HG03139 (cell line): ENCODE measurements at regions not wholly inside any gene's neighbourhood (a gene's known extent, or its start where the extent isn't known, plus 50 kb on each side); places are given as distances from the start of the nearest gene placed in this dataset.

Experiments
- ATAC-seq: cut with Tn5 transposase; IDR thresholded peaks from one replicate; pipeline ENCODE4 v1.9.1; 2021; ENCODE audit not compliant: unreplicated experiment

DNA sequence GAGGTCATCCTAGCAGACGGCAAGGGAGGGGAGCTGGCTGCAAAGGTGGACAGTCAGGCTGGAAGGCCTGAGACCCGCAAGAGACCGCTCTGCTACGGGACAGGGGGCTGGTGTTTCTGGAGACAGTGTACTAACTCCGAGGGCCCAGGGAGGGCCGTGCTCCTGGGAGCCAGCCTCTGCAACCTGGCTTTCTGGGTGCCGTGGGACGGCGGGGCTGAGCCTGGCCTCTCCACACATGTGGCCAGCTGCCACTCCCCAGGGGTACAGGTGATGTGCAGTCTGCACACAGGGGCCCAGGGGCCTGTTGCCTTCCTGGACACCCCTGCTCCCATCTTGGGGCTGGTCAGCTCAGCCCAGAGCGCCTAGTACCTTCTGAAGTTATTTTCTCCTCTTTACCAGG, 92.2 kb downstream of the MRPL36 start:
- ATAC-seq = no peak

DNA sequence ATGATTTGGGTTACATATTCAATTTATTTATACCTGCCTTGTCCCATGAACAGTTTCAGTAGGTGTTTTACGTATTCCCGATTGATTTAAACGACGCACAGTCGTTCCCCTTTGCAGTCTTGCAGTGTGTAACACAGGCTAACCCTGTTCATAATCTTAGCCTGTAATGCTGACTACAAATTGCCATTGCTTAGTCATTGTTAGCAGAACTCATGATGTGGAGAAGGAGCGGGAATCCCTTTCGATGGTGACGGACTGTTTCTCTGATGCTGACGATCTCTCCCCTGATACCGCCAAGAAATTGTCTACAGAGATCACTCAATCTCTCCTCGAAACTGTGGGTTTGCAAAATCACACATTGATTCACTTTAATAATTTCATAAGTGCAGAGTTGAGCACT, 93.2 kb downstream of the MRPL36 start:
- no peak for ATAC-seq

DNA sequence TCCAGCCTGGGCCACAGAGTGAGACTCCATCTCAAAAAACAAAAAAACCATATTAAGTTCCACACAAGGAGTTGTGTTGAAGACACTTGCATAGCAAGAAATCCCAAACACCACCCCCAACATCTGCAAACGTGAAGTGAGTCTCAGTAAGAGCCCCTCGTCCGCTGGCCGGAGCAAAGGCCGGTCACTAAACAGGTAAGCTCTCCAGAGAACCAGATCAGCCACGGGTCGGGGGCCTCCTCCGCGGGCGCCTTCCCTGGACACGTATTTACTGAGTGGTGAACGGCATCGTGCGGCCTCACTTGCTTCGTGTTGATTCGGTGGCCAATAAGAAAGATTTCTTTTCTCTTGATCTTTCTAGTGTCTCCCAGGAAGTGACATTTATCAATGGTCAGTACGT, 93.6 kb downstream of the MRPL36 start:
- no peak for ATAC-seq

DNA sequence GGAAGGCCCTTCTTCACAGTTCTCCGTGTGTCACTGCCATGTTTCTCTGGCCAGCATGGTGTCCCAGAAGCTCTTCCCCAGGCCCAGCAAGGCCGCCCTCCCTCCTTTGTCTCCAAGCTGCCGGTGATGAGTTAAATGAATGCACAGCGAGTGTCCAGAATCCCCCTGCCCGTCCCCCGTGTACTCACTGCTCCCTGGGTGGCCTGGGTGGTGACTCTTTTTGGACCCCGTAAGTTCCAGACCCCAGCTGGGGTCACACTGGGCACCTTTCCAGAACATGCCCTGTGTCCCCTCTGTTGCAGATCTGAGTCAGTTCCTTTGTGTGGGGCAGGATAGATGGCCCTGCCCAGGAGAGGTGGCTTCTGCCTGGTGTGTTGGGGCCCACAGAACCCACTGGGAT, 95.0 kb downstream of the MRPL36 start:
- no peak for ATAC-seq

DNA sequence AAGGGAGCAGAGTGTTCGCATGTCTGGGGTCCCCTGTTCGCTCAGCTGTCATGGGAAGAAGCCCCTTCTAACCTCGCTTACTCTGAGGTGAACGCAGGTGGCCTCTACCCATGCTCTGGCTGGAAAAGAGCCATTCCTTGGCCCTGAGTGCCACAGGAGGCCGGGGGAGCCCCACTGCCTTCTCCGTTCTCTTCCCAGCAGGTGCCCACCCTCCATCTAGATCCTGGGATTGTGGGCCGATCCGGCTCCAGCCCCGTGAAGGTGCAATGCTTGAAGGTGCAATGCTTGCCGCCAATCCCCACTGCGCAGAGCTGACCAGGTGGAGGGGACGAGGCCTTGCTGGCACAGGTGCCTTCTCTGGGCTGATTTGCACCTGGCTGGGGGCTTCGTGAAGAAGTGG, 95.4 kb downstream of the MRPL36 start:
- ATAC-seq = no peak

DNA sequence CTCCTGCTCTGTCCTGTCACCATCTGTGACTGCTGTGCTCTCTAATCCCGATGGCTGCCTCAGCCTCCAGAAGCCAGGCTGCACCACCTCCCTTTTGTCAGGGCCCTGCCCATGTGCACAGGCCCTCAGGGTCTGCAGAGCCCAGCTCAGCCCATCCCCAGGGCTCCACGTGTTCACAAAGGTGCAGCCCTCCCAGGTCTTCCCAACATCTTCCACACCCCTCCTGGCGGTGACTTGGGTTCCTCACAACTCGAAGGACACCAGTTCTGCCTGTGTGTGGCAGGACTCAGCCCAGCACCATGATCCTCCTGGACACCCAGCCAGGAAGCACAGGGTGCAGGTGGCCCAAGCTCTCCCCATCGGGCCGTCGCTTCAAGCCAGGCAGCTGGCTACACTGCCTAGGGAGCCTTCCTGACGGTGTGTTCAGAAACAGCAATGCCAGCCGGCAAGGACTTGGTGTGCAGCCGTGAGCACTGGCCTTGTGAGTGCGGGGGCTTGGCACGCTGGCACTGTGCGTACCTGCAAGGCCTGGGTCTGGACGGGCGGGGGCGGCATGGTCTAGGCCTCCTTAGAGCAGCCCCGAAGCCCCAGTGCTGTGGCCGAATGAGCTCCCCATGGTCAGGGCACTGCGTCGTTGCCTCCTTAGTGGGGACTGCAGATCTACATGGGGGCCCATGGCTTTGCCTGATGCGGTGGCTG, 96.1 kb downstream of the MRPL36 start:
- no peak for ATAC-seq

DNA sequence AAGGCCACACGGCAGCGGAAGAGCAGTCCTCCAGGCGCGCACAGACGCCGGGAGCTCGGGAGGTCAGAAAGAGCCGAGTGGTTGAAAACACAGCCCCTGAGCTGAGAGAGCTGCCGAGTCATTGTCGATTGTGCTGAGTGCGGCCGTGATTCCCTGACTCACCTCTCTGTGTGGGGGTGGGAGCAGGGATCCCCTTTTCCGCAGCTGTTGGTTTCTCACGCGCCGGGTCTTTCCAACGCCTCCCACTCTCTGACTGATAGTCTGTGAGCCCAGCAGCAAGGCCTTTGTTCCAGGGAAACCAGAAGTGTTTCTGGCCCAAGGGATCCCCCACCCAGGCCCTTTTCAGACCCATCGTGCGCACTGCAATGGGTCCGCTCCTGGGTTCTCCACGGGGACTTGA, 97.3 kb downstream of the MRPL36 start:
- ATAC-seq = no peak

DNA sequence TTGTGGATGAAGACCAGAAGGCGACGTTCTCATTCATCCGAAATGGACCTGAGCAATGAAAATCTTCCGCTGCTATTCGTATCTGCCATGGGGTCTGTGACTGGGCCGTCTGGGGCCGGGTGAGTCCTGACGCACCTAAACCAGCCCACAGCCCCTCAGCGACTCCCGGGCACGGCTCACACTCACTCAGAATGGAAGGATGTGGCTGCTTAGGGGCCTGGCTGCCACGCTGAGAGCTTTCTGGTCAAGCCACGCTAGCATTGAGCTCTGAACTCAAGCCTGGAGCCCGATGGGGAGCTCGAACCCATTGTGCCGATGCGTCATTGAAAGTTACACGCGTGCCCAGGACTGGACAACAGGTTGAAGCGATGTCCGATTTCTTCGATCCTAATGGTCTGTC, 97.8 kb downstream of the MRPL36 start:
- no peak for ATAC-seq

DNA sequence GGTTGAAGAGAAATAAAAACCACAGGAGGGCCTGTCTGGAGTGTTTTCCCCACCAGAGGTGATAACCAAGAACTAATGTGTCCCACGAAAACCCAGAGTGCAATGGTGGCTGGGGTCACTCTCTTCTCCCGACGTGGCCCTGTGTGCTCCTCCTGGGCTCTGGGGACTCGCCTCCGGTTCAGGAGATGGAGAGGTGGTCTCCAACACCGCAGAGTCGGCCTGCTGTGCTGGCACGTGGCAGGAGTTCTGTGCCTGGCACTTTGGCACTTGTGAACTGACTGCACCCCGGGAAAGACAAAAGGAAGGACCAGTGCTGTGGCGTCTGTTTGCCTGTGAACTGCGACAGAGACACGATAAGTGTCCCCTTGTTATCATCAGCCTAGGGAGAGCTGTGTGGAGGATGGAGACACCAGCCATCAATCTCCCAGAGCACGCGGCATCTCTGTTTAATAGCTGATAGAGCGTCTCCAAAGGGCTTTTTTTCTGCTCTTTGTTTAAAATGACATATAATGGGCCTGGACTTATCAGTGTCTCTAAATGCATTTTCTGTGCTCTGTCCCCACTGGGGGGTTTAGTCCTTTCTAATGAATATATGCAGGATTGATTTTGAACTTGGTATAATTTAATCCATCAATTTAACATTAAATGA, 98.3 kb downstream of the MRPL36 start:
- ATAC-seq = no peak

DNA sequence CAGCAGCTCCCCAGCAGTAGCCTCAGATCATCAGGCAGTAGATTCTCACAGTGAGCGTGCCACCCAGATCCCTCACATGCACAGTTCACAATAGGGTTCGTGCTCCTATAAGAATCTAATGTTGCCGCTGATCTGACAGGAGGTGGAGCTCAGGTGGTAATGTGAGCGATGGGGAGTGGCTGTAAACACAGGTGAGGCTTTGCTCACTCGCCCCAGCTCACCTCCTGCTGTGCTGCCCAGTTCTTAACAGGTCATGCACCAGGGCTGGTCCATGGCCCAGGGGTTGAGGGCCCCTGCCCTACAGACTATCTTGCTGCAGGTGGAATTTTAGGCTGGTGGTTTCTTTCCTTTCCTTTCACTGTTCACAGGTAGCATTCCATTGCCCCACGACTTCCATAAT, 100.2 kb downstream of the MRPL36 start:
- ATAC-seq = no peak

DNA sequence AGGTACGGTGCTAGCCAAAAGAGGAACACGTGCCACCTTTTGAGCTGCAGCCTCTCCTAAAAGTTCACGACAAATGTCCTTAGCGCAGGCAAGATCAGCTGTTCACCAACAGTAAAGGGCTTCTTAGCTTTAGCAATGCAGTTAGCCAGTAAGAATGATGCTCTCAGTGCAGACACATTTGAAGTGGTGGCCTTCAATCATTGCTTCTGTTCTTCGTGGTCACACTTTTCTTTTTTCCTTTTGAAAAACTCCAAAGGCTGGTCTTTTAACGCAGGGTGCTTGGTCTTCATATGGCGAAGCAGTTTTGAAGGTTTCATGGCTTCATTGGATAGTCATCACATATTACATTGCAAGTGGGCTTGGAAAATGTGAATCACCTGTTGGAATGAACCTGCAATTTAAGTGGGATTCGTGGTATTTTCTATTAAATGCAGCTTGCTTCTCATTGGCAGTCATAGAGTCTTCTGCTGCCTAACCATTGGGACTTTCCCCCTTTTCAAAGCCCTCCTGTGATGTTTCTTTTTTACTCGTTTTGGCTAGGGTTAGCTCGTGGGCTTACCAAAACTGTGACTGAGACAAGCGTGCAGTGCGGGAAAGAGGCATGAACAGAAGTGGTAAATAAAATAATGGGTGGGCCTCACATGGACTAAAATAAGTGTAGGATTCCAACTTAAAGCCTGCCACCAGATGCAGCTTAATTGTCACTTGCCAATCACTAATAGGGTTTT, 100.9 kb downstream of the MRPL36 start:
- ATAC-seq = no peak

DNA sequence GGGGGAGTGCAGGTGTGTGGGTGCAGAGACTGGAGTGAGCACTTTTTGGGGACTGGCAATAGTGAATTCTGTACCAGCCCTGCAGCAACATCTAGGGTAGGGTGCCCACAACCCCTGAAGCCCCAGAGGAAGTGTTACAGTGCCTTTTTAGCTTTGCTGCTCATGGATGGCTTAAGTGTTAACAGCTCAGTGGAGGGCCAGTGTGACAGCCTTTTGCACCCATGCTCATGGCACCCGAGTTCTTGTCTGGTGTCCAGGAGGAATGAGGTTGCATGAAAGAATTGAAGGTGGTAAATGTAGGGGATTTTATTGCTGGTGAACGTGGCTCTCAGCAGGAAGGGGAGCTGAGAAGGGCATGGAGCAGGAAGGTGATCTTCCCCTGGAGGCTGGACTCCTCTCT, 107.3 kb downstream of the MRPL36 start:
- ATAC-seq = no peak

DNA sequence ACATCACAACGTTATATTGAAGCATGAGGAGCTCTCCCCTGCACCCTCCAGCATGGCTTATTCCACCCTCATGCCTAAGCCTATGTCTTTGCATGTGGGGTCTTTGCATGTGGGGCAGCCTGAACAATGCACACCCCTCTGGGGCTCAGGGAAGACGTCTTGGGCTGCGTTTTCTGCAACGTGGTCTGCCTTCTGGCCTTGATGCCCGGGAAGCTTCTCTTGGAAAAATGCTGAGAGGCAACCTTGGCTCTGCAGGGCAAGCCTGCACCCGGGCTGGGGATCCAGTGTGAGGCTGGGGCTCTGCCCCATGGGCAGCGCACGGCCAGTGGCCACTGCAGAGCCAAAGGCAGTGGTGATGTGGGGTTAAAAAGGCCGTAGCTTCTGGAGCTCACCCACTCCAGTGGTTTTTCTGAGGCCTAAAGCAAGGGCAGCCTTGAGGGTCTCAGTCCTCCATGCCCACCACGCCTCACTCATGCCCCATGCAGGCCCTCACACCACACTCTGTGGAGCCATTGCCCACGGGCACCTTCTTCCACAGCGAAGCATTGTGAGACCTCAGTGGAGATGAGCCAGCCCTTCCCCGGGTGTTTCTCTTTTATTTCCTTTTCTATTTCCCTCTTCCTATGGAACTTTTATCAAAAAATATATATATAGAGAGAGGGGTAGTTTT, 112.2 kb downstream of the MRPL36 start:
- no peak for ATAC-seq

DNA sequence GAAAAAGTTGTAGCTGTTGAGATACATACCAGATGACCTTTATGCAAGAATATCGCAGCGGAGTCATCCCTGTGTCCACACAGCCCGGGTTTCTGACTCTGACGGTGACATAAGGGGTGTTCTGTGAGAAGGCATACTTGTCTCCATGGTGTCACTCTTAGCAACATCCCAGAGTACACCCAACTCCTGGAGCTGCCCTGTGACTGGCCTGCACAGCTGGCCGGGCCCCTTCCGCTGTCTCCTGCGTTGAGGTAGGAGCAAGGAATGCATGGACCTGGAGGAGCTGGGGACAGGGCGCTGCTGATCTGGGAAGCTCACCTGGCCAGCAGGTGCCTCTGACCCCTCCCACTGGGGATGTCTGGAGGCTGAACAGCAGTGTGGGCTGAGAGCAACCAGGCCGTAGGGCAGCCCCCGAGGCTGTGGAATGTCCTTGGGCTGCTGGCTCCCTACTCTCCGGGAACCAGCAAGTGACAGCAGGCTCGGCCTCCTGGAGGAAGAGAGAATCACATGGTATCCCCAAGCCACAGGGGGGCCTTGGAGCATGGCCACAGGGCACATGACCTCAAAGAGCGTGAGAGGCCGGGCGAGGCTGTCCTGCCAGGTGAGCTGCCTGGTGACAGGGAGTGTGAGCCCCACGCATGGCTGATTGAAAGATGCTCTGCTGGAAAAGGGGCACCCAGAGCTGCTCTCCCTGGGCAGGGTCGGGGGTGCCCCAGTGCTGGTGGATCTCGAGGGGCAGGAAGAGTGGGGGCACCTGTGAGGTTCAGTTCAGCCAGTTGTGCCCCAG, 113.4 kb downstream of the MRPL36 start:
- no peak for ATAC-seq

DNA sequence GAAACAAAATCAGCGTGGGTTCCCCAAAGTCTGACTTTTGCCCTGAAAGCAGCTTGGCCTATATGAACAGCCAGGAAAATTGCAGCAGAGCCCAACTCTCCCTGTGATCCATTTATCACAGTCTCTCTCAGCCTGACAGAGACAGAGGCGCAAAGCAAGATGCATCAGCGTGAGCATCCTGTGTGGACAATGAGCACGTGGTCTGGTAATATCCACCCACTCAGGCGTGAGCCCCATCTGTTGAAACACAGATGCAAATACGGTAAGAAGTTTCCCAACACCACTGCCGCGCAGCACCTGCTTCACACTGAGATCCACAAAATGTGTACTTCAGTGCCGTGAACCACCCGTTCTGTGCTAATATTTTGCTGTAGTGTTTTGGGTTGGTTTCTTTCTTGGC, 114.6 kb downstream of the MRPL36 start:
- ATAC-seq = no peak

DNA sequence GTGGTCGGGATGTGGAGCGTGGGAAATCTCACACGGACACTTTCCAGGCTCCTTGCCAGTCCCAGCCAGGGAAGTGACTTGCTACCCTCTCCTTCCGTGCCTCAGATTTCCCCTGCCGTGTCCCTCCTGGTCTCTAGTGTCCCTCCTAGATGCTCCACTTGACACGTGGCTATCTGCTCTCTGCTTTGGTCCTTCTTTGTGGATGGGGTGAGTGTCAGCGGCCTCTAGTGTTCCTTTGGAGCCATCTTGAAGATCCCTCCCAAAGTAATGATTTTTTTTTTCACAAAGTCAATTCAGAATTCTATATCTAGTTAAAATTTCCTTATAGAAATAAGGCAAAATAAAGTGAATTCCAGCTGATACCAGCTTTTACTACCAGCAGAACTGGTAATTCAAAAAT, 117.7 kb downstream of the MRPL36 start:
- ATAC-seq = no peak

DNA sequence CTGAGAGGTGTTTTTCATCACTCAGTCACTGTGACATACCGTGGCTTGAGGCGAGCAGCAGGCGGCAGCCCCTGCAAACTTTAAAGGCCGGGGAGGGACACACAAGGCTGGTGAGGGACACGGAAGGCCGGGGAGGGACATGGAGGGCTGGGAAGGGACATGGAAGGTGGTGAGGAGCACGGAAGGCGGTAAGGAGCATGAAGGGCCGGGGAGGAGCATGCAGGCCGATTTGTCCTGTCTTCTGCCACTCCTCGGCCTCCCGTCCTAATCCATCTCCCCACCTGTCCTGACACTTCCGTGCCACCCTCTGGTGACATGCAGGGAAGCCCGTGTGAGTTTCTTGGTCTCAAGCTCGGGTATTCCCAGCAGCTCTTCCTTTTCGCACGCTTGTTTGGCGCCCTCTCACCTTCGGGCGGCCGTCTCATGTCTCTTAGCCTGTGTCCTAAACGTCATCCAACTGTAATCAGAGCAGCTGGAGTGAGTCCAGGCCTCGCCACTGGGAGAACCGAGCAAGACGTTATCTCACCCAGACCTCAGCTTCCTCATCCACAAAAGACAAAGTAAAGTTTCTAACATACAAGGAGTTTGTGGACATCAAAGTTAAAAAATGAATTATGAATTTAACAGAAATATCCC, 126.5 kb downstream of the MRPL36 start:
- ATAC-seq = no peak

DNA sequence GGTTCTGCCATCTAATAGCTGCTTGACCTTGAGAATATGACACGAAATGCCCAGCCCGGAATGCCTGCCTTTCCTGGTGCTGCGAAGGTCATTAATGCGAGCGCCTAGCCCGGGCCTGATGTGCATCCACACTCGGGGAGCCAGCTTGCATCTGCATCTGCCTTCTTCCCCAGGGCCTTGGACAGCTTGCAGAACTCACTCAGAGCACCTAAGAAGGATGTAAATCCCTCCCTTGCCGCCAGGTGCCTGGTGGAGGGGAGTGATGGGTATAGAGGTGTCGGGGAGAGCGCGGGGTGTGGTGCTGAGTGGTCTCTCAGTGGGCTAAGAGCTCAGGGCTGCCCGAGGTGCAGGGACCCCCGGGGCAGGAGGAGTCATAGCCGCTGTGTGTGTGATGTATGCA, 127.2 kb downstream of the MRPL36 start:
- ATAC-seq = no peak

DNA sequence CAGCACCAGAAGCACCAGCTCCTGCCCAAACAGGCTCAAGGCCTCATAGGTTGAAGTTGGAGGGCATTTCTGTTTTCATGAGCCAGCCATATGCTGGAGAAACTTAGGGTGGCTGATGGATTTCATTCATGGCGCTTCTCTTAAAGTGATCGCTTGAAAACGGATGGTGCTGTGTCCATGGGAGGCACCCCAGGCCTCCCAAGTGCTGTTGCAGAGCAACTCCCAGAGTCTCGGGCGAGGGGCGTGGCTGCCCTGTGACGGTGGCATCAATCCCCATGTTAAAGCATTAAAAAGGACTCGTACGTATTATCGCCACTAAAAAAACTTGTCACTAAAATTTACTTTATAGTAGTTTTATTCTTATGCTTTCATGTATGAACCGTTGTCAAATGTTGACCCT, 128.3 kb downstream of the MRPL36 start:
- ATAC-seq = no peak

DNA sequence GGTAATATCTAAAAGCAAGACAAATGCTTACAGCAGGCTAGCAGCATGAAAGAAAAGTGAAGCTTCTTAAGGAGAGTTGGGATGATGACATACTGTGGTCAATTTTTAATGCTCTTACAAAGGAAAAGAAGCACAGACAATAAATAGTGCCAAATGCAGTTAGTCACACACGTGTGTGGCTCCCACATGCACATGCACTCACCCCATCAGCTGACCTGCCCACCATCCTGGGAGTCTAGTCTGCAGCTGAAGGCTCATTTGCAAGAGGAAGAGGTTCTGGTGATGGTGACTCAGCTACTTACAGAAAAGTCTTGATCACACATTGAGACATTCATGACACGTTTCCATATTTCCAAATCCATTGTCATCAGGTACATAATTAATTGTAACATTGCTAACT, 129.3 kb downstream of the MRPL36 start:
- no peak for ATAC-seq
